HG03103 (cell line): ENCODE measurements at regions not wholly inside any gene's neighbourhood (a gene's known extent, or its start where the extent isn't known, plus 50 kb on each side); places are given as distances from the start of the nearest gene placed in this dataset.
"Not testable (repeated sequence)": the region's sequence is repeated elsewhere in the genome, so short reads cannot be mapped to it uniquely, and the experiment has no call there.

Source experiments
- ATAC-seq: cut with Tn5 transposase; IDR thresholded peaks from one replicate; pipeline ENCODE4 v1.9.1; 2021; ENCODE audit warnings: low read depth; ENCODE audit not compliant: unreplicated experiment

DNA sequence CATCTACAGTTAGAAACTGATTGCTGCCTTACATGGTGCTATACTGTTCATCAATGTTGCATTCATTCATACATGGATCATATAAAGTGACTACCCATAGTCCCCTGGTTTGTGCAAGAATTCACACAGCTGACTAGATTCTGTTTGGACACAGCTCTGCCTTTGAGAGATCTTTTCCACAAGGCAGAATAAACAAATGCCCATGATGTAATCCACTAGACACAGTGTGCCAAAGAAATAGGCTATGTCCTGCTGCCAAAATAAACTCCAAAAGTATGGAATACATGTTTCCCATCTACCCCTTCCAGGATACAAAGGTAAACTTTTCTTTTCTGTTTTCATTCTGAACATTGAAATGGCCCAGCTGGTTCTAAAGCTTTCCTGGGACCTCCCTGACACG is 269.4 kb upstream of the CHAC2 start:
- ATAC-seq = no peak

DNA sequence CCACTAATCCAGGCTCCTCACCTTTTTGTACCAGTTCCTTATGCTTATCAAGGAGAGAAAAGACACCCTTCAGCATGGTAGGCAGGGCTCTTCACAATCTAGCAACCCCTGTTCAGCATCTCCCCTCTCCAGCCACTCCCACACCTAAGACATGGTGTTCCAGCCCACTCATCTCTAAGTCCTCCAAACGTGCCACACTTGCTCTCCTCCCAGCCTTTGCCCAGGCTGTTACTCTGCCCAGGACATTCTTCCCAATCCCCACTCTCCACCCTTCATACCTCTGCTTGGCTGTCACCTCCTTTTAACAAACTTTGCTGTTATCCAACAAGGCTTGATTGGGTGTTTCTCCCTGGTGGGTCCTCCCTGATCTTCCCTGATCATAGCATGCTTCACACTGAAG is 270.6 kb upstream of the CHAC2 start:
- ATAC-seq = no peak

GRCh38 chr2:53493210-53493609 is 274.4 kb upstream of the CHAC2 start:
- ATAC-seq = no peak

DNA sequence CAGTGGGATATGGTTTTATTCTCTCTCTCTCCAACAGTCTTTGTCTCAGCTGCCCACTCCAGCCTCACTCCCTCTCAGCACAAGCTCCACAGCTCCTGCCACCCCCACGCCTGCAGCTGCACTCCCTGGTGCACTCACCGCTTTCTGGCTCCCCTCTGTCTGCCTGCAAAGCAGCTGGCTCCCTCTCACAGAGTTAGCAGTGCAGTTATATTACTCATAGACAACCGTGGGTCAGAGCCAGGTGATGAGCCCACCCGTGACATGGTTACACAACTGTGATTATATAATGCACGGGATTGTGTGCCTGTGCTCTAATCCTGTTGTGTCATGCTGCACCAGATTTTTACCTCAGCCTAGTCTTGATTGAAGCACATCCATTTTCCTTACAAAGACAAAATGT is 276.9 kb upstream of the CHAC2 start:
- ATAC-seq = no peak

- ATAC-seq = not testable (repeated sequence)
Measured at GRCh38 chr2:53486185-53486899, 281.3 kb upstream of the CHAC2 start.

DNA sequence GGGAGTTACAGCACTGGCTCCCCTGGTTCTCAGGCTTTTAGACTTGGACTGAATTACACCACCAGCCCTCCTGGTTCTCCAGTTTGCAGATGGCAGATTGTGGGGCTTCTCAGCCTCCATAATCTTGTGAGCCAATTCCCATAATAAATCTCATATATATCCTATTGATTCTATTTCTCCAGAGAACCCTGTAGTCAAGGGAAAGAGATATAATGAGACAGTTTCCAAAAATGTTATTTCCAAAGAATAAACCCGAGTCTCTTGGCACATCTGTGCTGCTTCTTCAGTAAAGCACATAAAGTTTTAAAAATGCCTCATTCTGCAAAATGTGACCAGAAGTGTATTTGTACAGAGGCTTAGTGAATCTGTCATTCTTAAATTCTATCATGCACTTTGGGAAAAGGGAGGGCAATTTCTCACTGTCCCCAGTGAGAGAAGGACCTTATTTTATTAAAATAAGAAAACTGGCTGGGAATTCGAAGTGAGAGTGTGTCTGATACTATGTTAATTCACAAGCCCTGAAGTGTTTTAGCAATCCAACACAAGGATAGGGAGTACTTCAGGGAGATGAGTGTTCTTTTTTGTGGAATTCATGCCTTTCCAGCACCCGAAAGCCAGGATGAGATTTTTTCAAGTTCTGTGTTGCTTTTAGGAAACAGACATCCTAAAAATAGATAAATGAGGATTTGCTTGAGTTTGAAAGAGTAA is 282.4 kb upstream of the CHAC2 start:
- ATAC-seq = no peak

- no peak for ATAC-seq
Measured at GRCh38 chr2:53484531-53484930, 283.1 kb upstream of the CHAC2 start.

DNA sequence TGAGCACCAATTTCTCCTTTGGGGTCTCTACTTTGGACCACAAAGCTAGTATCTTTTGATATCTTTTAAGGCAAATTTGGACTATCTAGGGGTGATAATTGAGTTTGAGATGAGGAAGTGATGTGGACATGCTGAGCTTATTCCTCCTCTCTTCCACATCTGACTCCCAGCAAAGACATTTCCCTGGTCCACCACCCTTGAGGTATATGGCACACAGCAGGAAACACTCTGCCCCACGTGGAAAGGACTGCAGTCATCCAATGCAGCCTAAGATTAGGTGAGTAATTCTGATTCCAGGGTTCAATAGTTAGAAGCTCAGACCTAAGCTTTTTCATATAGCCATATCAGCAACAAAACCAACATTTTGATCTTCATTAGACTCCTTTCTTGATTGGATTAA is 290.1 kb upstream of the CHAC2 start:
- ATAC-seq = no peak

GRCh38 chr2:53476834-53477233 is 290.8 kb upstream of the CHAC2 start:
- ATAC-seq = no peak

DNA sequence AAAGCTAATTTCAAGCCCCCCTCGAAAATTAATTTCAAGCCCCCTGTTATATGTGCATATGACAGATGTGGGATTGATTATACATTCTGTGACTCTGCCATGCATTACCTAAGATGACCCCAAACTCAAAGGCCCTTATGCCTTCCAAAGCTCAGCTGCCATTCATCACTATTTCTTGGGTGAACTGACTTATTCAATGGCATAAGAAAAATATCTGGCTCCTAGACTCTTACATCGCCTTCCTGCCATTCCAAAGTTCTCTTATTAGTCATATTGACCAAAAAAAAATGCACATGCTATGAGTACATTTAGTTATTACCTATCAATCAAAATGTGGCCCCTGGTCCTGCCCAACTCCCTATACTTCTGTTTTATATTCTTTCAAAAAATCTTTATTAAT is 291.8 kb upstream of the CHAC2 start:
- no peak for ATAC-seq

DNA sequence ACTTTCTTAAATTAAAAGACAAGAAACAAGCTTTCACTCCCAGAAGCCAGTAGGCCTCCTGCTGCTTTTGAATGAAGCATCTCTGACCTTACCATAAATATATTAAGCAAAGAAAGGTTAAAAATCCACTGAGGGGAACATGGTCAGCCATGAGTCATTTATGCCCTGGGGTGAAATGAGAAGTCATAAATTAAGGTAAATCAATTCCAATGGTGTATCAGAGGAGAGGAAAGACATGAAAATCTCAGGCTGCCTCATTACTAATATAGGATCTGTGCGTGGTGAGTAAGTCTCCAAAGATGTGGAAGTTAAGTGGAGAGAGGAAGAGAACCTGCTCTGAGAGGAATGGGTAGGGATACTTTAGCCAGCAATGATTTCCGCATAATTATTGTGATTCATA is 292.3 kb upstream of the CHAC2 start:
- no peak for ATAC-seq

DNA sequence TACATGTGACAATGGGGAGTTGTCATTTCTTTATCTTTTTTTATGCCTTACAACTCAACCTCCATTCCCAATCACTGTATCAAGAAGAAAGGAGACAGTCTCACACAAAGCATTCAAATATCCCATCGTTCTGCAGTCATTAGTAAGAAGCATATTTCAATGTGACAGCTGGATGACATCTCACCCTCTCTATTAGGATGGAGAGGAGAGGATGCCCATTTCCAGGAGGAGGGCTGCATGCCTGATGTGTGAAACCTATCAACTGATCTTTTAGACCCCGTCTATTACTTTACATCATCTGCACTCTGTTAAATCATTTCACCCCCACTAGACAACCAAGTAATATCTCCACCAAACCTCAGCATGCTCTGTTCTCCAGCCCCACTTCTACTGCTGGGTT is 292.7 kb upstream of the CHAC2 start:
- ATAC-seq = no peak

DNA sequence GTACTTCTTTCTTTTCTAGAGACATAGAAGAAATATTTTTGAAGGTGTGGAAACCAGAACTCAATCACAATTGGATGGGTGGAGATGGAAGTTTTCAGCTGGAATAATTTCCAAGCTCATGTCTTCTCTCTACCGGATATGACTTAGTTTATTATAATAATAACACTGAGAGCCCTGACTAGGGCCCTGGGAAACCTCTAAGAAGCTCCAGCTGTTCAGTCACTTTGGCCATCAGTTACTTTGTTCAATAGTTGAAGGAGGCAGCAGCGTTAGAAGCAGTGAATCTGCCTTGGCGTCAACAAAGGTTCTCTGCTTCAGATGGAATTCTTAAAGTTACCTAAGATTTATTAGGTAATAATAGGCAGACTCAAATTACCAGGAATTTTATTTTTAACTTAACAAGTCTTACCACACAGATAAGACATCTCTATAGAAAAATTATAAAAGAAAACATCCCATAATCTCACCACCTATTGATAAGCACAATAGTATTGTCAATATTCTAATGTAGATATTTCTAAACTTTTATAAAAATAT is 293.8 kb upstream of the CHAC2 start:
- no peak for ATAC-seq

GRCh38 chr2:53473236-53473635 is 294.4 kb upstream of the CHAC2 start:
- ATAC-seq = no peak

GRCh38 chr2:53467467-53468180 is 300.0 kb upstream of the CHAC2 start:
- ATAC-seq = no peak

DNA sequence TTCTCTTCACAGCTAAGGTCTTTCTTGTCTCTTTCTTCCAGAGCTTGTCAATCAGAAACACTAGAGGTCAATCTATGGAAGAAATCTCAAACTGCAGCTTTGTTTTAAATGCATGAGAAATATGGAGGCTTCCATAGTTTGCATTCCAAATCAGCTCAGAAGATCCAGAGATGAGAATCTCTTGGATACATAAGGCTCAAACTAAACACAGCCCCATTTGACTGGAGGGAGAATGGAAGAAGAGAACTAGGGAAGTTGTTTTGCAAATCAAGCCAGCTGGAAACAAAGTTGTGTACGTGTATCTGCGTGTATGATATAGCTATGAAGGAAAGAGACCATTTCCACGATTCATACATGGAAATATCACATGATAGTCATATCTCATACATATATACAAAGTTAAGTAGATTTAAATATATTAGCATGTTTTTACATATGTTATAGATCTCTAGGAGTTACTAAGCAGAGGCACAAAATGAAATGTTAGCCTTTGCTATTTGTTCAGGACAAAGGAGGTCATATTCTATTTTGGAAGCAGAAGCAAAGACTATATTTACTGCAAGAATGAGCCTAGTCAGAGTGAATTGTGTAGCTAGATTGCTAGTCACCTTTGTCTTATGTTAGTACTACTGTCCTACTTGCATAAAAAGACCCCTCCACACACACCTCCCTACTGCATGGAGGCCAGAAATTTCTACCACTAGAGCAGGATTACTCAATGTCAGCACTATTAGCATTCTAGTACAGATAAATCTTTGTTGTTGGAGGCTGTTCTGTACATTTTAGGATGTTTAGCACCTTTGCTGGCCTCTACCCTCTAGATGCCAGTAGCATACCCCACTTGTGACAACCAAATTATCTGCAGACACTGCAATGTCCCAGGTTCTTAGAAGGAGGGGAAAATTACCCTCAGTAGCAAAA is 303.5 kb upstream of the CHAC2 start:
- no peak for ATAC-seq

GRCh38 chr2:53460937-53461336 is 306.7 kb upstream of the CHAC2 start:
- ATAC-seq = no peak

DNA sequence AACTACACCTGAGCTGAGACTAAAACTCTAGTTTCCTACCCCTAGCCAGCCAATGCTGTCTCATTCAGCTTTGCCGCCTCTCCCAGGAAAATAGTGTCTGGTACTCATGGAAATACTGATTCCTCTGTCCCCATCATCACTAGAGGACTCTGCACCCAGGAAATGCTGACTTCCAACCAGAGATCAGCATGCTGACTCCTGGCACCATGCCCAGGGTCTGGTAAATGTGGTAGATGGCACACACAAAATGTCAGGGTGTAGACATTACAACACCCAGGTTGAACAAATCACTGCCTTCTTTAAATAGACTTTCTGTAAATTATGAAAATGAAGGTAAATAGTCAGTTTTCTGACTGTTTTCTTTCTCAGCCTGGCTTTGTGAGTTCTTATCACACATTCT is 307.3 kb upstream of the CHAC2 start:
- ATAC-seq = no peak

DNA sequence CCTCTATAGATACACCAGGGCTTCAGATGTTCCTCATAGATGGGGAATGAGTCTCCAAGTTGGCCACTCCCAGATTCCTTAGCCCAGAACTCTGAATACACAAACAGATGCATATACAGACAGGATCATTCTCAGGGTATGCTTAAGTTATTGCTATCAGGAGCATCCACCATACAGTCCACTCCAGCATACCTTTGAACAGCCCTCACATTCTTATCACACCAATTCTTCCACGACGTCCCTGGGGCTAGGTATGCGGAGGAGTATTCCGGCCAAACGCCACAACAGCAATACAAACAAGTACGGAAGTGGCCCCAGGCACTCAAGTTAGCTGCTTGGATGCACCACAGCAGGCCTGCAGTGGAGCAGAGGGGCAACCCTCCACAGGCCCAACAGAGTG is 312.5 kb upstream of the CHAC2 start:
- no peak for ATAC-seq

- ATAC-seq = no peak
Measured at GRCh38 chr2:53452957-53453748, 314.5 kb upstream of the CHAC2 start.
